ENCODE measurements at regions not wholly inside any gene's neighbourhood (a gene's known extent, or its start where the extent isn't known, plus 50 kb on each side); places are given as distances from the start of the nearest gene placed in this dataset.
"Not testable (repeated sequence)": the region's sequence is repeated elsewhere in the genome, so short reads cannot be mapped to it uniquely, and the experiment has no call there.

- no peak for ATAC-seq (ENCODE audit: low read depth)
- H3K4me1 Mint-ChIP-seq, result no peaks in the 10 kb centered on the region
- H3K4me3 Mint-ChIP-seq, result no peak overlapping the region
- H3K36me3 Mint-ChIP-seq, result no peaks in the 10 kb centered on the region
- H3K27ac Mint-ChIP-seq, result no peak overlapping the region
- no peaks in the 10 kb centered on the region for H3K27me3 Mint-ChIP-seq
- DNase-seq, result no peak
- no peaks in the 10 kb centered on the region for H3K9me3 Mint-ChIP-seq
- POLR2A ChIA-PET, result no interaction called here
Observed at GRCh38 chr1:233485385-233485784, 128.5 kb upstream of the KCNK1 start.

- no peak overlapping the region for H3K4me3 Mint-ChIP-seq
- no peaks in the 10 kb centered on the region for H3K36me3 Mint-ChIP-seq
- H3K27ac Mint-ChIP-seq, result no peak overlapping the region
Observed at GRCh38 chr1:233485809-233486398, 128.0 kb upstream of the KCNK1 start.

GRCh38 chr1:233487408-233487807 lies 126.5 kb upstream of the KCNK1 start:
- ATAC-seq (ENCODE audit: low read depth), result no peak
- Mint-ChIP-seq H3K4me1 (no peaks in the 10 kb centered on the region), H3K27ac (no peak overlapping the region), H3K27me3 (no peaks in the 10 kb centered on the region), H3K9me3 (no peaks in the 10 kb centered on the region), H3K4me3 (no peak overlapping the region), H3K36me3 (no peaks in the 10 kb centered on the region)
- POLR2A ChIA-PET, result no interaction called here
- DNase-seq, result no peak

More at GRCh38 chr1:233485809-233486398, 128.0 kb upstream of the KCNK1 start:
- ATAC-seq (ENCODE audit: low read depth) (no peak), DNase-seq (no peak)
- no peaks in the 10 kb centered on the region for H3K4me1 Mint-ChIP-seq
- POLR2A ChIA-PET, result no interaction called here
- H3K27me3 Mint-ChIP-seq, result no peaks in the 10 kb centered on the region
- no peaks in the 10 kb centered on the region for H3K9me3 Mint-ChIP-seq

GRCh38 chr1:233489411-233489810 lies 124.5 kb upstream of the KCNK1 start:
- Mint-ChIP-seq H3K4me3 (no peak overlapping the region), H3K4me1 (no peaks in the 10 kb centered on the region), H3K27ac (no peak overlapping the region), H3K27me3 (peaks cover 2% of the 10 kb centered on the region), H3K9me3 (no peaks in the 10 kb centered on the region), H3K36me3 (no peaks in the 10 kb centered on the region)
- POLR2A ChIA-PET, result no interaction called here
- DNase-seq, result no peak
- ATAC-seq (ENCODE audit: low read depth), result no peak

GRCh38 chr1:233490488-233490887 lies 123.4 kb upstream of the KCNK1 start:
- POLR2A ChIA-PET, result no interaction called here
- H3K36me3 Mint-ChIP-seq, result no peaks in the 10 kb centered on the region

GRCh38 chr1:233491953-233492620 lies 121.8 kb upstream of the KCNK1 start:
- Mint-ChIP-seq H3K27ac (no peak overlapping the region), H3K36me3 (no peaks in the 10 kb centered on the region), H3K27me3 (peaks cover 2% of the 10 kb centered on the region), H3K4me1 (no peaks in the 10 kb centered on the region), H3K9me3 (no peaks in the 10 kb centered on the region), H3K4me3 (no peak overlapping the region)
- POLR2A ChIA-PET, result no interaction called here
- ATAC-seq (ENCODE audit: low read depth) (no peak), DNase-seq (no peak)

More at GRCh38 chr1:233490488-233490887, 123.4 kb upstream of the KCNK1 start:
- no peaks in the 10 kb centered on the region for H3K9me3 Mint-ChIP-seq
- H3K4me1 Mint-ChIP-seq, result no peaks in the 10 kb centered on the region
- DNase-seq (no peak), ATAC-seq (ENCODE audit: low read depth) (no peak)
- no peak overlapping the region for H3K4me3 Mint-ChIP-seq
- peaks cover 2% of the 10 kb centered on the region for H3K27me3 Mint-ChIP-seq
- H3K27ac Mint-ChIP-seq, result no peak overlapping the region

- Mint-ChIP-seq H3K27ac (no peak overlapping the region), H3K4me3 (no peak overlapping the region), H3K36me3 (no peaks in the 10 kb centered on the region), H3K27me3 (peaks cover 2% of the 10 kb centered on the region), H3K4me1 (no peaks in the 10 kb centered on the region), H3K9me3 (no peaks in the 10 kb centered on the region)
- ATAC-seq (ENCODE audit: low read depth) (no peak), DNase-seq (no peak)
- POLR2A ChIA-PET, result no interaction called here
Observed at GRCh38 chr1:233496993-233497392, 116.9 kb upstream of the KCNK1 start.

- POLR2A ChIA-PET, result no interaction called here
- ATAC-seq (ENCODE audit: low read depth), result no peak
- no peaks in the 10 kb centered on the region for H3K4me1 Mint-ChIP-seq
Observed at GRCh38 chr1:233497679-233498078, 116.2 kb upstream of the KCNK1 start.

GRCh38 chr1:233500106-233500505 lies 113.8 kb upstream of the KCNK1 start:
- Mint-ChIP-seq H3K27me3 (no peaks in the 10 kb centered on the region), H3K4me3 (no peak overlapping the region), H3K27ac (no peak overlapping the region), H3K36me3 (no peaks in the 10 kb centered on the region), H3K9me3 (no peaks in the 10 kb centered on the region), H3K4me1 (no peaks in the 10 kb centered on the region)
- DNase-seq (no peak), ATAC-seq (ENCODE audit: low read depth) (no peak)
- POLR2A ChIA-PET, result no interaction called here

More at GRCh38 chr1:233497679-233498078, 116.2 kb upstream of the KCNK1 start:
- H3K27me3 Mint-ChIP-seq, result peaks cover 2% of the 10 kb centered on the region
- H3K36me3 Mint-ChIP-seq, result no peaks in the 10 kb centered on the region
- H3K4me3 Mint-ChIP-seq, result no peak overlapping the region
- no peak overlapping the region for H3K27ac Mint-ChIP-seq
- no peaks in the 10 kb centered on the region for H3K9me3 Mint-ChIP-seq
- no peak for DNase-seq

- ATAC-seq (ENCODE audit: low read depth) (no peak), DNase-seq (no peak)
- Mint-ChIP-seq H3K27me3 (no peaks in the 10 kb centered on the region), H3K36me3 (no peaks in the 10 kb centered on the region), H3K4me3 (no peak overlapping the region), H3K27ac (no peak overlapping the region), H3K4me1 (no peaks in the 10 kb centered on the region), H3K9me3 (no peaks in the 10 kb centered on the region)
- POLR2A ChIA-PET, result no interaction called here
Observed at GRCh38 chr1:233503366-233503954, 110.4 kb upstream of the KCNK1 start.

- POLR2A ChIA-PET, result no interaction called here
- ATAC-seq (ENCODE audit: low read depth), result no peak
- no peaks in the 10 kb centered on the region for H3K27me3 Mint-ChIP-seq
- no peak overlapping the region for H3K4me3 Mint-ChIP-seq
- no peak for DNase-seq
- H3K4me1 Mint-ChIP-seq, result no peaks in the 10 kb centered on the region
- H3K27ac Mint-ChIP-seq, result no peak overlapping the region
- H3K36me3 Mint-ChIP-seq, result no peaks in the 10 kb centered on the region
- no peaks in the 10 kb centered on the region for H3K9me3 Mint-ChIP-seq
Observed at GRCh38 chr1:233505130-233505529, 108.8 kb upstream of the KCNK1 start.

GRCh38 chr1:233505889-233506288 lies 108.0 kb upstream of the KCNK1 start:
- H3K36me3 Mint-ChIP-seq; H3K27me3 Mint-ChIP-seq; POLR2A ChIA-PET; H3K4me3 Mint-ChIP-seq; H3K4me1 Mint-ChIP-seq; H3K27ac Mint-ChIP-seq; H3K9me3 Mint-ChIP-seq; DNase-seq; ATAC-seq (ENCODE audit: low read depth): not testable (repeated sequence)

- H3K9me3 Mint-ChIP-seq, result no peaks in the 10 kb centered on the region
Observed at GRCh38 chr1:233509526-233509925, 104.4 kb upstream of the KCNK1 start.

GRCh38 chr1:233512538-233512937 lies 101.4 kb upstream of the KCNK1 start:
- POLR2A ChIA-PET, result no interaction called here
- H3K4me3 Mint-ChIP-seq, result no peak overlapping the region

More at GRCh38 chr1:233509526-233509925, 104.4 kb upstream of the KCNK1 start:
- Mint-ChIP-seq H3K4me1 (no peaks in the 10 kb centered on the region), H3K27ac (no peak overlapping the region), H3K27me3 (no peaks in the 10 kb centered on the region), H3K4me3 (no peak overlapping the region), H3K36me3 (no peaks in the 10 kb centered on the region)
- DNase-seq, result no peak
- POLR2A ChIA-PET, result no interaction called here
- ATAC-seq (ENCODE audit: low read depth), result no peak

More at GRCh38 chr1:233512538-233512937, 101.4 kb upstream of the KCNK1 start:
- Mint-ChIP-seq H3K4me1 (no peaks in the 10 kb centered on the region), H3K9me3 (no peaks in the 10 kb centered on the region), H3K27me3 (no peaks in the 10 kb centered on the region), H3K27ac (no peak overlapping the region), H3K36me3 (no peaks in the 10 kb centered on the region)
- DNase-seq (no peak), ATAC-seq (ENCODE audit: low read depth) (no peak)

Data from activated naive CD8-positive, alpha-beta T cell treated with anti-CD3 and anti-CD28 coated beads, Interleukin-2, amount 10 ng/mL, durations not matched to agents 7 days and 5 days (primary cell).